NCI-H526 (cell line): ENCODE measurements at regions not wholly inside any gene's neighbourhood (a gene's known extent, or its start where the extent isn't known, plus 50 kb on each side); places are given as distances from the start of the nearest gene placed in this dataset.
"Not testable (repeated sequence)": the region's sequence is repeated elsewhere in the genome, so short reads cannot be mapped to it uniquely, and the experiment has no call there.

Experiments
- DNase-seq, 2 experiments: peaks; one replicate each; lab custom pipeline; 2025; lab: John Stamatoyannopoulos, UW

GRCh38 chr6:168825226-168826077 lies 384.5 kb downstream of the SMOC2 start:
- no peak for DNase-seq

- DNase-seq: peak in 1 of 2 experiments; percentile 9
Measured at GRCh38 chr6:168823397-168824212, 382.6 kb downstream of the SMOC2 start.

- no peak for DNase-seq
Measured at GRCh38 chr6:168822376-168822775, 381.4 kb downstream of the SMOC2 start.

GRCh38 chr6:168819546-168819945 lies 378.6 kb downstream of the SMOC2 start:
- DNase-seq: no peak

- DNase-seq: no peak
Measured at GRCh38 chr6:168817558-168818159, 376.7 kb downstream of the SMOC2 start.

GRCh38 chr6:168815229-168815628 lies 374.2 kb downstream of the SMOC2 start:
- peak in 1 of 2 experiments; percentile 5 for DNase-seq

- DNase-seq: no peak
Measured at GRCh38 chr6:168808232-168808631, 367.2 kb downstream of the SMOC2 start.

GRCh38 chr6:168804331-168804730 lies 363.3 kb downstream of the SMOC2 start:
- no peak for DNase-seq

- DNase-seq: no peak
Measured at GRCh38 chr6:168803874-168804273, 362.9 kb downstream of the SMOC2 start.

- DNase-seq: no peak
Measured at GRCh38 chr6:168799067-168799466, 358.1 kb downstream of the SMOC2 start.

- no peak for DNase-seq
Measured at GRCh38 chr6:168796106-168796505, 355.1 kb downstream of the SMOC2 start.

- not testable (repeated sequence) for DNase-seq
Measured at GRCh38 chr6:168795611-168796010, 354.6 kb downstream of the SMOC2 start.

- DNase-seq: no peak
Measured at GRCh38 chr6:168794491-168794890, 353.5 kb downstream of the SMOC2 start.

GRCh38 chr6:168793649-168794048 lies 352.7 kb downstream of the SMOC2 start:
- no peak for DNase-seq

GRCh38 chr6:168791917-168792316 lies 350.9 kb downstream of the SMOC2 start:
- DNase-seq: no peak

GRCh38 chr6:168789699-168790098 lies 348.7 kb downstream of the SMOC2 start:
- DNase-seq: no peak

- no peak for DNase-seq
Measured at GRCh38 chr6:168785720-168786511, 344.9 kb downstream of the SMOC2 start.

- no peak for DNase-seq
Measured at GRCh38 chr6:168784426-168784825, 343.4 kb downstream of the SMOC2 start.

GRCh38 chr6:168783720-168784119 lies 342.7 kb downstream of the SMOC2 start:
- no peak for DNase-seq

GRCh38 chr6:168782187-168782751 lies 341.3 kb downstream of the SMOC2 start:
- DNase-seq: no peak

GRCh38 chr6:168778201-168778600 lies 337.2 kb downstream of the SMOC2 start:
- no peak for DNase-seq
